ENCODE measurements at regions not wholly inside any gene's neighbourhood (a gene's known extent, or its start where the extent isn't known, plus 50 kb on each side); places are given as distances from the start of the nearest gene placed in this dataset.

GRCh38 chrX:124530803-124531202, 184.4 kb downstream of the SH2D1A start:
- Histone ChIP-seq H3K4me2 (ENCODE audit: low read depth, low read length, poor library complexity, severe bottlenecking) (no peak overlapping the region), H3K9ac (ENCODE audit: low read length) (no peak overlapping the region), H3K36me3 (ENCODE audit: insufficient read depth, low read length) (no peaks in the 10 kb centered on the region), H2AFZ (ENCODE audit: low read length) (no peak overlapping the region), H3K9me2 (replicated peaks; ENCODE audit: insufficient read depth, low read length) (no peaks in the 10 kb centered on the region), H3K79me2 (ENCODE audit: low read length) (no peaks in the 10 kb centered on the region), H3K4me1 (ENCODE audit: low read length) (no peaks in the 10 kb centered on the region), H3K27me3 (ENCODE audit: low read length) (no peaks in the 10 kb centered on the region), H3K9me3 (ENCODE audit: low read length) (no peaks in the 10 kb centered on the region), H4K20me1 (ENCODE audit: insufficient read depth, low read depth, low read length) (no peaks in the 10 kb centered on the region), H3K4me3 (ENCODE audit: low read length) (no peak overlapping the region), H3K27ac (ENCODE audit: low read length) (no peak overlapping the region)
- no peak for DNase-seq

DNA sequence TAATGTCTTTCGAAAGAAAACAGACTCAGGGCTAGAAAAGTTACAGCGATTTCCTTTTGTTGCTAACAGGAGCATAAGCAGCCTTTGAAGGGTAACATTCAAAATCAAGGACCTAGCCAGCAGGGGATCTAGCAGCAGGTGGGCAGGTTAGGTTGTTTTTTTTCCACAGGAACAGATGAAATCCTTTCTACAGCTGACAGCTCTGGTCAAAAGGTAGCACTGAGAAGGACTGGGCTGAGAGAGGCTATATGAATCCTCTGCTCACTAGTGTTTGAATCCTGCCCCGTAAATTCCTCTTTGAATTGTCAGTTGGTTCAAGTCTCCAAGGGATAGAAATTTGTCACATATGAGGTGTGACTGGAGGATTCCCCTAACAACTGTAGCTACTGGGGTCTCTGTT, 188.2 kb downstream of the SH2D1A start:
- Histone ChIP-seq H3K4me2 (ENCODE audit: low read depth, low read length, poor library complexity, severe bottlenecking) (no peak overlapping the region), H3K9ac (ENCODE audit: low read length) (no peak overlapping the region), H3K4me3 (ENCODE audit: low read length) (no peak overlapping the region), H3K4me1 (ENCODE audit: low read length) (no peaks in the 10 kb centered on the region), H3K79me2 (ENCODE audit: low read length) (no peaks in the 10 kb centered on the region), H3K27me3 (ENCODE audit: low read length) (no peaks in the 10 kb centered on the region), H4K20me1 (ENCODE audit: insufficient read depth, low read depth, low read length) (no peaks in the 10 kb centered on the region), H3K9me2 (replicated peaks; ENCODE audit: insufficient read depth, low read length) (no peaks in the 10 kb centered on the region), H3K36me3 (ENCODE audit: insufficient read depth, low read length) (no peaks in the 10 kb centered on the region), H3K27ac (ENCODE audit: low read length) (no peak overlapping the region), H3K9me3 (ENCODE audit: low read length) (no peaks in the 10 kb centered on the region), H2AFZ (ENCODE audit: low read length) (no peak overlapping the region)
- no peak for DNase-seq

- no peaks in the 10 kb centered on the region for H3K9me2 ChIP-seq (replicated peaks; ENCODE audit: insufficient read depth, low read length)
- no peak for DNase-seq
- H3K4me1 ChIP-seq (ENCODE audit: low read length): no peaks in the 10 kb centered on the region
- H3K9me3 ChIP-seq (ENCODE audit: low read length): no peaks in the 10 kb centered on the region
- no peaks in the 10 kb centered on the region for H4K20me1 ChIP-seq (ENCODE audit: insufficient read depth, low read depth, low read length)
- no peak overlapping the region for H3K27ac ChIP-seq (ENCODE audit: low read length)
- no peaks in the 10 kb centered on the region for H3K79me2 ChIP-seq (ENCODE audit: low read length)
- H3K27me3 ChIP-seq (ENCODE audit: low read length): no peaks in the 10 kb centered on the region
- no peak overlapping the region for H2AFZ ChIP-seq (ENCODE audit: low read length)
- H3K9ac ChIP-seq (ENCODE audit: low read length): no peak overlapping the region
- no peak overlapping the region for H3K4me3 ChIP-seq (ENCODE audit: low read length)
- H3K4me2 ChIP-seq (ENCODE audit: low read depth, low read length, poor library complexity, severe bottlenecking): no peak overlapping the region
- no peaks in the 10 kb centered on the region for H3K36me3 ChIP-seq (ENCODE audit: insufficient read depth, low read length)
Measured at GRCh38 chrX:124540474-124540873, 194.1 kb downstream of the SH2D1A start.

- Histone ChIP-seq H4K20me1 (ENCODE audit: insufficient read depth, low read depth, low read length) (no peaks in the 10 kb centered on the region), H3K36me3 (ENCODE audit: insufficient read depth, low read length) (no peaks in the 10 kb centered on the region), H3K9me3 (ENCODE audit: low read length) (no peaks in the 10 kb centered on the region), H3K27me3 (ENCODE audit: low read length) (no peaks in the 10 kb centered on the region), H3K4me2 (ENCODE audit: low read depth, low read length, poor library complexity, severe bottlenecking) (no peak overlapping the region), H2AFZ (ENCODE audit: low read length) (no peak overlapping the region), H3K27ac (ENCODE audit: low read length) (no peak overlapping the region), H3K9me2 (replicated peaks; ENCODE audit: insufficient read depth, low read length) (no peaks in the 10 kb centered on the region), H3K79me2 (ENCODE audit: low read length) (no peaks in the 10 kb centered on the region), H3K9ac (ENCODE audit: low read length) (no peak overlapping the region), H3K4me3 (ENCODE audit: low read length) (no peak overlapping the region), H3K4me1 (ENCODE audit: low read length) (no peaks in the 10 kb centered on the region)
- DNase-seq: no peak
Measured at GRCh38 chrX:124548571-124548970, 202.2 kb downstream of the SH2D1A start.

DNA sequence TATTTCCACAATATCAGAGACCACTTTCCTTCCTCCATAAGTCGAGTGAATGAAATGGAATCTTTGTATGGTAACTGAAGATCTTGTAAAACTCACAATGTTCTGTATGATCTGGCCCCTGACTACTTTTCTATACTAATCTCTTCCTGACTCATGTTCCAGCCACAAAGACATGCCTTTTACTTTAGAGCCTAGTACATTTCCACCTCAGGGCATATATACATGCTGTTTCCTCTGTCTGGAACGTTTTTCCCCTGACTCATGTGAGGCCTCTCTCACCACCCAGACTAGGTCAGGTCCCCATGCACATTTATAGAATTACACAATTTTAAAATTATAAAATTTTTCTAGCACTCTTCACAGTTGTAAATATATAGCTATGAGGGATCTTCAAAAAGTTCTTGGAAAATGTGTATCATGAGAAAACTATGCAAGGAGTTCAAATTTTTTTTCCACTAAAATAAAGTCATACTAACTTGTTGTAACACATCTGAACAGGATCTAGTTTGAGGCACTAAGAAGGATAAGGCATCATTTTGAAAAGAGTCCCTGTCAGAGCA, 208.8 kb downstream of the SH2D1A start:
- Histone ChIP-seq H3K9me3 (ENCODE audit: low read length) (no peaks in the 10 kb centered on the region), H3K4me1 (ENCODE audit: low read length) (no peaks in the 10 kb centered on the region), H3K9me2 (replicated peaks; ENCODE audit: insufficient read depth, low read length) (no peaks in the 10 kb centered on the region)

DNA sequence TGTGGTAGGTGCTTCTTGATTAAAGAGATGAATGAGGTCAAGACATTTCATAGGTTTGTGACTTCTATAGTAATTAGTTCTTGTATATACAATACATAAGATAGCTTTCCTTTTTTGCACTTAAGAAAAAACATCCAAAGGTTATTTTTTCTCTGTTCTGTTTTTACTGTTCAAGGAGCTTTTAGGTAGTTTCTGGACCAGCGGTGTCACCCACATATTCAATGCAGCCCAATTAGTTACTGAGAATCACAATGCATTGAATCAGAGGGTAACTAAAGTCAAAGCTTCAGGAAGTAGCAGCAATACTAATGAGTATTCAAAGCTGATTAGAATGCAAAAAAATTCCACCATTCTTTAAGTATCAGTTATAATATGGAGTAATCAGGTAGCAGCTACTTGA, 211.6 kb downstream of the SH2D1A start:
- no peak overlapping the region for H3K27ac ChIP-seq (ENCODE audit: low read length)
- no peaks in the 10 kb centered on the region for H3K36me3 ChIP-seq (ENCODE audit: insufficient read depth, low read length)
- no peaks in the 10 kb centered on the region for H3K27me3 ChIP-seq (ENCODE audit: low read length)
- H3K9me3 ChIP-seq (ENCODE audit: low read length): no peaks in the 10 kb centered on the region
- no peak overlapping the region for H3K4me3 ChIP-seq (ENCODE audit: low read length)
- H4K20me1 ChIP-seq (ENCODE audit: insufficient read depth, low read depth, low read length): no peaks in the 10 kb centered on the region
- no peak overlapping the region for H3K9ac ChIP-seq (ENCODE audit: low read length)
- no peaks in the 10 kb centered on the region for H3K4me1 ChIP-seq (ENCODE audit: low read length)
- H2AFZ ChIP-seq (ENCODE audit: low read length): no peak overlapping the region
- no peaks in the 10 kb centered on the region for H3K9me2 ChIP-seq (replicated peaks; ENCODE audit: insufficient read depth, low read length)
- no peak for DNase-seq
- no peak overlapping the region for H3K4me2 ChIP-seq (ENCODE audit: low read depth, low read length, poor library complexity, severe bottlenecking)
- H3K79me2 ChIP-seq (ENCODE audit: low read length): no peaks in the 10 kb centered on the region

More for the DNA sequence above, 208.8 kb downstream of the SH2D1A start:
- H3K4me2 ChIP-seq (ENCODE audit: low read depth, low read length, poor library complexity, severe bottlenecking): no peak overlapping the region
- no peak overlapping the region for H2AFZ ChIP-seq (ENCODE audit: low read length)
- no peak overlapping the region for H3K27ac ChIP-seq (ENCODE audit: low read length)
- H3K4me3 ChIP-seq (ENCODE audit: low read length): no peak overlapping the region
- H3K9ac ChIP-seq (ENCODE audit: low read length): no peak overlapping the region
- no peak for DNase-seq
- no peaks in the 10 kb centered on the region for H3K79me2 ChIP-seq (ENCODE audit: low read length)
- H3K27me3 ChIP-seq (ENCODE audit: low read length): no peaks in the 10 kb centered on the region
- H3K36me3 ChIP-seq (ENCODE audit: insufficient read depth, low read length): no peaks in the 10 kb centered on the region
- no peaks in the 10 kb centered on the region for H4K20me1 ChIP-seq (ENCODE audit: insufficient read depth, low read depth, low read length)

- no peak overlapping the region for H2AFZ ChIP-seq (ENCODE audit: low read length)
- no peak for DNase-seq
- H3K36me3 ChIP-seq (ENCODE audit: insufficient read depth, low read length): no peaks in the 10 kb centered on the region
Measured at GRCh38 chrX:124573468-124573867, 227.1 kb downstream of the SH2D1A start.

DNA sequence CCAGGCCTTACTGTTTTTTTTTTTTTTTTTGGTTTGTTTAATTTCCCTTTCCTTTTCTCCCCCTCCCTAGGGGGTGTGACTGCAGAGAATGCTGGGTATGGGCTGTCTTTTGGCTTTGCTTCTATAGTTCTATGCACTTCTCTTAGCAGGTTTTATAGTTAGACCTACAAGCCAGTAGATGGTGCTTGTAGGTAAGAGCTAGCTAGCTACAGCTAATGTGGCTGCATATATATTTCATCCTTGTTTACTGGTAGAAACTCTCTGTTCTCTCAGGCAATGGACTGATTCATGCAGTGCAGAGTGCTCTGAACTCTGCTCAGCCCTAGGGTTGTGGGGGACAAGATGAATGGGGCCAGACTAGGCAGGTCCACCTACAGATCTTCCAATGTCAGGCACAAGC, 246.4 kb downstream of the SH2D1A start:
- Histone ChIP-seq H3K36me3 (ENCODE audit: insufficient read depth, low read length) (no peaks in the 10 kb centered on the region), H3K4me3 (ENCODE audit: low read length) (no peak overlapping the region), H3K79me2 (ENCODE audit: low read length) (no peaks in the 10 kb centered on the region)

More at GRCh38 chrX:124573468-124573867, 227.1 kb downstream of the SH2D1A start:
- no peaks in the 10 kb centered on the region for H3K79me2 ChIP-seq (ENCODE audit: low read length)
- H3K27ac ChIP-seq (ENCODE audit: low read length): no peak overlapping the region
- H3K4me2 ChIP-seq (ENCODE audit: low read depth, low read length, poor library complexity, severe bottlenecking): no peak overlapping the region
- H3K9ac ChIP-seq (ENCODE audit: low read length): no peak overlapping the region
- peaks cover 3% of the 10 kb centered on the region; the same call in 1 of the 2 replicates for H3K9me3 ChIP-seq (ENCODE audit: low read length)
- H4K20me1 ChIP-seq (ENCODE audit: insufficient read depth, low read depth, low read length): no peaks in the 10 kb centered on the region
- no peaks in the 10 kb centered on the region for H3K9me2 ChIP-seq (replicated peaks; ENCODE audit: insufficient read depth, low read length)
- no peak overlapping the region for H3K4me3 ChIP-seq (ENCODE audit: low read length)
- H3K4me1 ChIP-seq (ENCODE audit: low read length): no peaks in the 10 kb centered on the region
- H3K27me3 ChIP-seq (ENCODE audit: low read length): no peaks in the 10 kb centered on the region

More for the DNA sequence above, 246.4 kb downstream of the SH2D1A start:
- Histone ChIP-seq H3K4me1 (ENCODE audit: low read length) (no peaks in the 10 kb centered on the region), H3K9me2 (replicated peaks; ENCODE audit: insufficient read depth, low read length) (no peaks in the 10 kb centered on the region), H3K4me2 (ENCODE audit: low read depth, low read length, poor library complexity, severe bottlenecking) (no peak overlapping the region), H3K27ac (ENCODE audit: low read length) (no peak overlapping the region), H4K20me1 (ENCODE audit: insufficient read depth, low read depth, low read length) (no peaks in the 10 kb centered on the region), H2AFZ (ENCODE audit: low read length) (no peak overlapping the region), H3K9ac (ENCODE audit: low read length) (no peak overlapping the region), H3K9me3 (ENCODE audit: low read length) (no peaks in the 10 kb centered on the region), H3K27me3 (ENCODE audit: low read length) (no peaks in the 10 kb centered on the region)
- DNase-seq: no peak
